Activated CD4-positive, alpha-beta memory T cell treated with anti-CD3 and anti-CD28 coated beads, Interleukin-2, amount 10 ng/mL, durations not matched to agents 7 days and 5 days (primary cell): ENCODE measurements at regions not wholly inside any gene's neighbourhood (a gene's known extent, or its start where the extent isn't known, plus 50 kb on each side); places are given as distances from the start of the nearest gene placed in this dataset.

Source experiments
- CTCF ChIA-PET: fragments of 350-600 bp; sonication (Branson Sonifier 250); formaldehyde crosslinking; loops from one replicate; lab custom pipeline; 2021; ENCODE audit warnings: antibody characterized with exemption, inconsistent platforms; lab: Charles Lee
- POLR2A ChIA-PET: fragments of 350-600 bp; sonication (Branson Sonifier 250); formaldehyde crosslinking; loops from one replicate; lab custom pipeline; 2021; ENCODE audit warnings: antibody characterized with exemption; lab: Charles Lee
- DNase-seq: peaks from one replicate; pipeline ENCODE4 v3.0.0-alpha.2; 2020
- H3K27ac Mint-ChIP-seq: one replicate; pipeline ENCODE4 v1.8.0; 2021; ENCODE audit warnings: mild to moderate bottlenecking, mixed read lengths
- H3K27me3 Mint-ChIP-seq: one replicate; pipeline ENCODE4 v1.8.0; 2021; ENCODE audit warnings: mixed read lengths
- H3K36me3 Mint-ChIP-seq: one replicate; pipeline ENCODE4 v1.8.0; 2021; ENCODE audit warnings: low read depth, mixed read lengths
- H3K4me1 Mint-ChIP-seq: one replicate; pipeline ENCODE4 v1.8.0; 2021; ENCODE audit warnings: mixed read lengths
- H3K4me3 Mint-ChIP-seq: one replicate; pipeline ENCODE4 v1.8.0; 2021; ENCODE audit warnings: mild to moderate bottlenecking, mixed read lengths
- H3K9me3 Mint-ChIP-seq: one replicate; pipeline ENCODE4 v1.8.0; 2021; ENCODE audit warnings: mixed read lengths

DNA sequence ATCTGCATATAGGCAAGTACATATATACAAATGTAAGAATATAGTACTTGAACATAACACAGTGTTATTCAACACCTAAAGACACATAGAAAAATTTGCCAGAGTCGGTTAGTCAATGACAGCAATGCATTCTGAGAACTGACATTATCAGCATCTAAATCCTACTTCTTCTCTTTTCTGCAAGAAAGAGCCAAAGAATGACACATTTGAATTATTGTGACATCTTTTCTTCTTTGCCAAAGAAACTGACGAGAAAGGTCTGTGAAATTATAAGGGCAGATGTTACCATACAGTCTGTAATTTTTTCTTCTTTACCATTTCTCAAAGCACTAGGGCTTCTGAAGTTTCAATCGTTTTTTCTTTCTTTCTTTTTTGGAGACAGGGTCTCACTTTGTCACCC, 350.9 kb upstream of the NBEA start:
- POLR2A ChIA-PET, result no interaction called here
- CTCF ChIA-PET, result no interaction called here
- Mint-ChIP-seq H3K4me3 (no peak overlapping the region), H3K9me3 (peaks cover 4% of the 10 kb centered on the region), H3K27ac (no peak overlapping the region), H3K4me1 (no peaks in the 10 kb centered on the region), H3K36me3 (no peaks in the 10 kb centered on the region), H3K27me3 (no peaks in the 10 kb centered on the region)
- no peak for DNase-seq

DNA sequence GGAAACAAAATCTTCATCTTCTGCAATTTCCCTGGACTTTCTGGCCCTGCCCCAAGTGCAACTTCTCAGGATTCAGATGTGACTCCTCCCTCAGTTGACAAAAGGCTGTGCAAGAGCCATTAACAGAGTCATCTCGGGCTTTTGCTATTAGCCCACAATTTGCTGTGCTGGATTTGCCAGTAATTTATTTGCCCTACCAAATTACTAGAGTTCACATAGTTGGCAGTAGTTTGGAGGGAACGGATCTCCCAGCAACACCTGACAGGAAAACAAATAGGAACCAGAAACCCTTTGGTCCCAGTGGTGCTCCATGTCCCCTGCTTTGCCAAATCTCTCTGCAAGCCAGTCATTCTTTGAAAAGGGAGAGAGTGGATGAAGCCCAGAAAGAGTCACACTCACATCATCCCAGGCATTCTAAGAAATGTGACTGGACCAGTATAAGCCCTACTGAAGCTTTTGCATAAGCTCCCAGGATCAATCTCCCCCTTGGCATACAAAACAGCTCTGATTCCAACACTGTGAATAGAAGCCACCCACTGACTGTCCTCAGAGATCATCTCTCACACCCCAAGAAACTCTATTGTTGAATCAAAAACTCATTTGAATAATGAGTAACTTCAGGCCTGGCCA, 350.1 kb upstream of the NBEA start:
- ChIA-PET CTCF (no interaction called here), POLR2A (no interaction called here)
- Mint-ChIP-seq H3K4me3 (no peak overlapping the region), H3K9me3 (peaks cover under 1% of the 10 kb centered on the region), H3K27ac (no peak overlapping the region), H3K27me3 (no peaks in the 10 kb centered on the region), H3K4me1 (no peaks in the 10 kb centered on the region), H3K36me3 (no peaks in the 10 kb centered on the region)
- DNase-seq, result no peak

DNA sequence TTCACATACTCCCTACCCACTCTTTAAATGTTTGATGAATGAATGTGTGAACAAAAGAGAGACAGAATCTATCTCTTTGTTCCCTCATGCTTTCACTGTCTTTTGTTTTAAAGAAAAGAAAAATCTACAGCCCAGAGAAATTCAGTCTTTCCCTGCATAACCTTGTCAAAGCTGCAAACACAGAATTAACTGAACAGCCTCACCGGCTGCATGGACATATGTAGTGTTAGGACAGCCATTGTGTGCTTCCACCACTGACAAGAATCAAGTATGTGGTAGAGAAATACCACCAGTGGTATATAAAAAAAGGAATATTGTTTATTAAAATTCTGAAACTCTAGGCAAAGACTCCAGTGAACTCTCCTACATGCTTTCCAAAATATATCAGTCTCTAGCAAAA, 348.4 kb upstream of the NBEA start:
- Mint-ChIP-seq H3K27me3 (no peaks in the 10 kb centered on the region), H3K27ac (no peak overlapping the region), H3K4me3 (no peak overlapping the region), H3K9me3 (no peaks in the 10 kb centered on the region), H3K4me1 (no peaks in the 10 kb centered on the region), H3K36me3 (no peaks in the 10 kb centered on the region)
- POLR2A ChIA-PET, result no interaction called here
- CTCF ChIA-PET, result no interaction called here
- DNase-seq, result no peak

DNA sequence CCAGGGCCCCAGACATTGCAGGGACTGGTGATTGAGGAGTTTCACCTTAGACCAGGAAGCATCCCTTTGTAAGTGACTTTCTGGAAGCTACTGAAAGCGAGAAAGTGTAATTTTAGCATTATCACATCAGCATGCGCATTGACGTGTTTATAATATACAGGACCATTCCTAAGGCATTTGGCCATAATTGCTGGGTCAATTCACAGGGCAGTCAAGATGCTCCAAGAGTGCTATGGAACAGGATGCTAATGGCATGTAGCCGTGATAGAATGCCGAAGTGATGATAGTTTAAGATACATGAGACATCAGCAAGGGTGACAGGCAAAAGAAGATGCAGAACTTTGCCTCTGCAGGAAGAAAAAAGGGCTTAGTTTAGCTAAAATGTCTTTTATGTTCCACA, 347.6 kb upstream of the NBEA start:
- no peak for DNase-seq
- no peak overlapping the region for H3K4me3 Mint-ChIP-seq
- H3K27me3 Mint-ChIP-seq, result no peaks in the 10 kb centered on the region
- no peaks in the 10 kb centered on the region for H3K36me3 Mint-ChIP-seq
- no peaks in the 10 kb centered on the region for H3K4me1 Mint-ChIP-seq
- no peaks in the 10 kb centered on the region for H3K9me3 Mint-ChIP-seq
- no peak overlapping the region for H3K27ac Mint-ChIP-seq
- CTCF ChIA-PET, result no interaction called here
- POLR2A ChIA-PET, result no interaction called here

DNA sequence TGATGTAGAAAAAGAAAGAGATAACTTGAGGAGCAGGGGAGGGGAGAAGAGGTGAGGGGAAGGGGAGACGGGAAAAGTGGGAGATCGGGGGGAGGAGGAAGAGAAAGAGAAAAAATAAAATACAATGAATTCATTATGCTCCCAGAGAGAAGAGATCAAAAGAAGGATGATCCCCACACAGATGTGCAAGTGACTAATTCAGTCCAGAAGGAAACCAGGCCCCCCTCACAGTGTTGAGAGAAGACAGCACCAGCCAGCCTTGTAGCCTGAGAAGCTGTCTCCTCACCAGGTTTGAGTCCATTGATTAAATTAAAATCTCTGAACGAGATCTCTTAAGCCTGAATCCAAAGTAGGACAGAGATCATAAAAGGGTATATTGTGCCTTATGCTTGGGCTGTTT, 333.7 kb upstream of the NBEA start:
- Mint-ChIP-seq H3K27me3 (no peaks in the 10 kb centered on the region), H3K36me3 (no peaks in the 10 kb centered on the region), H3K4me3 (no peak overlapping the region), H3K9me3 (peaks cover 11% of the 10 kb centered on the region), H3K4me1 (no peaks in the 10 kb centered on the region), H3K27ac (no peak overlapping the region)
- ChIA-PET POLR2A (no interaction called here), CTCF (no interaction called here)
- no peak for DNase-seq

DNA sequence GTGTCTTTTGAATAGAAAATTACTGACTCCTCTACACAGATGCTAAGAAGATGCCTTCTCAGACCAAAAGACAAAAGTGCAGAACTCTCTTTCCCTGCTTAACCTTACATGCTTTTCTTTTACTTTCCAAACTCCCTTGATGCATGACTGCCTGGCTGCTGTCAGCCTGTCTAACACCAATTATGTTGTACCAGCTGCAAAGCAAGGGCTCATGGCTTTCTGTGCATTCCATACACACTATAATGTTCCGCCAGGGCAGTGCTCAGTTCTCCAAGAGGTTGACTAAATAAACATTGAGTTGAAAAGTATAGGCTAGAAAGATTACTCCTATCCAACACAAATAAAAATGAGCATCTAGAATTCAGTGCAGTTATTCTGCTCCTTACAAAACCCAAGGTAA, 330.4 kb upstream of the NBEA start:
- POLR2A ChIA-PET, result no interaction called here
- no peak for DNase-seq
- no peak overlapping the region for H3K4me3 Mint-ChIP-seq
- no peaks in the 10 kb centered on the region for H3K4me1 Mint-ChIP-seq
- no peaks in the 10 kb centered on the region for H3K27me3 Mint-ChIP-seq
- H3K9me3 Mint-ChIP-seq, result peaks cover 12% of the 10 kb centered on the region
- no peak overlapping the region for H3K27ac Mint-ChIP-seq
- CTCF ChIA-PET, result no interaction called here
- no peaks in the 10 kb centered on the region for H3K36me3 Mint-ChIP-seq

DNA sequence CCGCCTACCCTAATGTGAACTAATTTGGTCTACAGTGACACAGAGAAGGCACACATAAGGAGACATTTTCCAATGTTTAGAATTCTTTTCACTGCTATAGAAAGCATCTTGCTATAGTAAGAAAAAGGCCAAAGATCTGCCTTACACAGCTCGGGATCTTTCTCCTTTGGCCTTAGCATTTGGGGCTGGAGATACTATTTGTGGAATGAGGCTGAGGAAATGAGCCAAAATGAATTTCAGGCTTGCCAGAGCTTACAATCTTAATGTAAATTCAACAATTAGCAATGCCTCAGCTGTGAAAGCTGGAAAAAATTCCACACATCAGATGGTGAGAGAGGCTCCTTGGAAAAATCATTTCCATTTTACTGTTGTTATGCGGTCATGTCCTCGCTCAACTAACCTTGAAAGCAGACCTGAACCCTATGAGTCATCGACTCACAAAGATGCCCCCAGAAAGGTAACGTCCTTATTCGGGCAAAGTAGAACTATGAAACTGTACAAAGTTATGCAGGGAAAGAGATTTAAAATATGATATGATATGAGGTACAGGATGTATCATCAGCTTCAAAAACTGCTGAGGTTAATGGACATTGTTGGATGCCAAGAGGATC, 324.5 kb upstream of the NBEA start:
- ChIA-PET POLR2A (no interaction called here), CTCF (no interaction called here)
- DNase-seq, result no peak
- no peaks in the 10 kb centered on the region for H3K4me1 Mint-ChIP-seq
- H3K4me3 Mint-ChIP-seq, result no peak overlapping the region
- peaks cover 5% of the 10 kb centered on the region for H3K9me3 Mint-ChIP-seq
- H3K27me3 Mint-ChIP-seq, result no peaks in the 10 kb centered on the region
- H3K27ac Mint-ChIP-seq, result no peak overlapping the region
- no peaks in the 10 kb centered on the region for H3K36me3 Mint-ChIP-seq

DNA sequence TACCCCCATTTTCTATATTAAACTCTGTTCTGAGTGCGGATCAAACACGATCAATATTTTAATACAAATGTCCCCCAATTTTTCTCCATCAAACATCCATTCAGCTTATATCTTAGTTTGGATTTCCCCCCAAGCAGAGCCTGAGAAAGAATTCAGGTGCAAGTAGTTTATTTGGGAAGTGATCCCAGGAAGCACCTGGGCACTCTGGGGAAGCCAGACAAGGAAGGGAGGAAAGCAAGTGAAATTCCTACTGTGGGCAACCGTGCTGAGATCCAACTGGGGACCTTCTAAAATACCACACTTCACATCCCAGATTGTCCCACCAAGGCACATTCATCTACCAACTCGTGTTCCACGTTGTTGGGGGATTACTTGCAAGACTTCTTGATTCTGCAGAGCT, 323.4 kb upstream of the NBEA start:
- Mint-ChIP-seq H3K9me3 (peaks cover 3% of the 10 kb centered on the region), H3K27me3 (no peaks in the 10 kb centered on the region), H3K4me1 (no peaks in the 10 kb centered on the region), H3K36me3 (no peaks in the 10 kb centered on the region), H3K4me3 (no peak overlapping the region), H3K27ac (no peak overlapping the region)
- no peak for DNase-seq
- ChIA-PET CTCF (no interaction called here), POLR2A (no interaction called here)

DNA sequence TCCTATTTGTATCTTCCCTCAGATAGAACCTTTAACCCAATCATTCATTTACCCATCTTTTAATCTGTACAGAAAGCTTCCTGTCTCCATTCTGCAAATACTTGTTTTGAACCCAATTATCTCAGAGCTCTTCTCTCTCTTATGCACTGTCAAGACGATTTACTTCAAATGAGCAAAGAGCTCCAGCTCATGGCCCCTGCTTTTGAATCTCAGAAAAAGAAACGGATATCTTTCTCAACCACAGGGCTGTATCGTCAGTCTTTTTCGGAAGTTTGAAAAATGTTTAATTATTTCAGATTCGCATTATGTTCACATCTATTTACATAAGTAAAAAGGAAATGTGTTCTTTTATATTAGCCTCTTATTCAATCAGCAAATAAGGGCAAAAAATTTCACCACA, 322.7 kb upstream of the NBEA start:
- no peak overlapping the region for H3K4me3 Mint-ChIP-seq
- no peaks in the 10 kb centered on the region for H3K36me3 Mint-ChIP-seq
- no peak for DNase-seq
- H3K27ac Mint-ChIP-seq, result no peak overlapping the region
- ChIA-PET CTCF (no interaction called here), POLR2A (no interaction called here)
- no peaks in the 10 kb centered on the region for H3K4me1 Mint-ChIP-seq
- H3K9me3 Mint-ChIP-seq, result no peaks in the 10 kb centered on the region
- no peaks in the 10 kb centered on the region for H3K27me3 Mint-ChIP-seq

DNA sequence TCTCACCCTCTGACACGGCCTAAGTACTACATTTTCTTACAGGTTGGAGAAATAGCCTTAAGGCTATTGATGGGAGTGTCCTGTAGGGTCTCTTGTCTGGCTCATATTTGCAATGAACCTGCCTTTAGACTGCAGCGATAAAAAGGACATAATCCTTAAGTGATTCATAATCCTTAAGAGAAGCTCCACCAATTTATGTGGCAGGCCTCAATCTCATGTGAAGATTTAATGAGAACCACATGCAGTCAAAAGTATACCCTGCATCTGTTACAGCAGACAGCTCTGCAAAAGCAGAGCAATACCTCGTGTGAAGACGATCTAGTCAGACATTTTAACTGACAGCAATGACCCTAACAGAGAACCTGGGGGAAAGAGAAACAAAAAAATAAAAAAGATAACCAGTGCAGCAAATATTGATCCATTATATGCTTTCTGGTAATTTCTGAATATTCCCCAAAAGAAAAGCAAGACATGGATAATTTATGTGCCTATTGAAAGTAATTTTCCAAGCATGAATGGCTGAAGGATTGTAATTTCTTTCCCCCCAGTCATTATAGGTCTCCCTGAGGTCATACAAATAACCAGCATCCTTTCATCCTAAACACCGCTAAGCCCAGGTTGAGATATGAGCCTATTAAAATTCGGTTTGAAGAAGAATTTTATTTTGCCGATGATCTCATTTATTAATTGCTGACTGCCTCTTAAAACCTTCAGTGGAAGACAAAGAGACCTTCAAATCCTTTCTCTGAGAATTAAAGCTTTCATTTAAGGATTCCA, 321.8 kb upstream of the NBEA start:
- CTCF ChIA-PET, result no interaction called here
- Mint-ChIP-seq H3K9me3 (no peaks in the 10 kb centered on the region), H3K4me3 (no peak overlapping the region), H3K27me3 (no peaks in the 10 kb centered on the region), H3K27ac (no peak overlapping the region), H3K36me3 (no peaks in the 10 kb centered on the region), H3K4me1 (no peaks in the 10 kb centered on the region)
- no peak for DNase-seq
- POLR2A ChIA-PET, result no interaction called here

DNA sequence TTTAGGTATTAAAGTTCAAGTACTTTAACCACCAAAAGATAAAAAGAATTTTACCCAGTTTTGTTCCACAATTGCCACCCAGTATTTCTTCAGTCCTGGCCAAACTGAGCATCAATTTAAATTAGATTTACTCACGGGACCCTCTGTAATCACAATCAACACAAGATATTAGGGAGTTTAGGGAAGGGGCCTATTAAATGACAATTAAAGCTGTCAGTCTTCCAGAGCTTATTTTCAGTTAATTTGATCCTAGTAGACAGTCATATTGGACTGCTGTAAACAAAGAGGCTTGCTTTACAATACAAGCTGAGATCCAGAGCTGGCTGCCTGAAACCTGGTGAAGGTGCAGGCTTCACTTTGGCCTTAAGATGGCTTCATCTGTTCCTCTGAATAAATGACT, 321.2 kb upstream of the NBEA start:
- ChIA-PET CTCF (no interaction called here), POLR2A (no interaction called here)
- Mint-ChIP-seq H3K36me3 (no peaks in the 10 kb centered on the region), H3K27me3 (no peaks in the 10 kb centered on the region), H3K4me3 (no peak overlapping the region), H3K27ac (no peak overlapping the region), H3K4me1 (no peaks in the 10 kb centered on the region), H3K9me3 (no peaks in the 10 kb centered on the region)
- no peak for DNase-seq

DNA sequence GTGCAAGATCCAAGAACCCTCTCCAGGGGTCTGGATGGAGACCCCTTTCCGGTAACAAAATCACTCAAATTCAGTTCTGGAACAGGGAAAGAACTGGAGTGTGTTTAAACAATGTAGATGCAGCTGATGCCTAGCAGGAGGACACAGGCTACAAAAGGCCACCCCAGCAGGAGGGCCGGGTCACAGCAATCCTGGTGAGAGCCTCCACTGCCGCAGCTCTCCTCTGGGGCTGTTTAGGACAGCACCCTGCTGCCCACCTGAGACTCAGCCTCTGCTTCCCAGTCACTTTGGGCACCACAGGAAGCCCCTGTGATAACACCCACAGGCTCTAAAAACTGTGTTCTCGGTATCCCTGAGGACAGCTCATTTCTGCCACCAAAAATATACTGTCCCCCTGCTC, 318.7 kb upstream of the NBEA start:
- Mint-ChIP-seq H3K36me3 (no peaks in the 10 kb centered on the region), H3K4me1 (no peaks in the 10 kb centered on the region), H3K27me3 (no peaks in the 10 kb centered on the region), H3K4me3 (no peak overlapping the region), H3K9me3 (no peaks in the 10 kb centered on the region), H3K27ac (no peak overlapping the region)
- DNase-seq, result no peak
- CTCF ChIA-PET, result no interaction called here
- POLR2A ChIA-PET, result no interaction called here

DNA sequence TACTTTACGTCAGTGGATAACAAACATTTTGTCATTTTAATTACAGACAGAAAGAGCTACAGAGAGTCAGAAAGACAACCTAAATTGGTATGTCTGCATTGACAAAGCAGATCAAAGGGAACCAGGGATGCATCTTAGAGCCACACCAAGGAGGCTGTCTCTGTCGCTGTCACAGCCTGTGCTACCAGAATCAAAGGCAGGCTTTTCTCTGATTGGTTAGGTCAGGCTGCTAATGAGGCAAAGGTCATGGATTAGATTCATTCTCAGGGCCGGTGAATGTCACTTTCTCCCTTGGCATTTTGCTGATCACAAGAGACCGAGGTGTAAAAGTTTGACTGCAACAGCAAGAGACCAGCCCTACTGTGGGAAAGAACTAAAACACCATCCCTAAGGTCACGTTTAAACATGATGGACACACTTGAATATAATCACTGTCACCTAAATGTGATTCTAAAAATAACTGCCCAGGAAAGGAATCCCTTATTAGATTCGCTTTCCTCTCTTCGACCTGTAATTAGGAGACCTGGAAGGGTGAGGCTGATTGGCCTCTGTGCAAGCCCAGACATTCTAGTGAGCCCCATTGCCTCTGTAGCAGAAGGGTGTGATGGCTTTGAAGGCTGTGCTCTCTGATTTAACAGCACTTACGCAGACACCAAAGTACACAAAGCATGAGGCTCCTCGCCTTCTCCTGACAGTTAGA, 314.4 kb upstream of the NBEA start:
- Mint-ChIP-seq H3K4me3 (no peak overlapping the region), H3K9me3 (no peaks in the 10 kb centered on the region), H3K27me3 (no peaks in the 10 kb centered on the region), H3K36me3 (no peaks in the 10 kb centered on the region), H3K27ac (no peak overlapping the region), H3K4me1 (no peaks in the 10 kb centered on the region)
- DNase-seq, result no peak
- ChIA-PET POLR2A (no interaction called here), CTCF (no interaction called here)
